ENCODE measurements at regions not wholly inside any gene's neighbourhood (a gene's known extent, or its start where the extent isn't known, plus 50 kb on each side); places are given as distances from the start of the nearest gene placed in this dataset.

DNA sequence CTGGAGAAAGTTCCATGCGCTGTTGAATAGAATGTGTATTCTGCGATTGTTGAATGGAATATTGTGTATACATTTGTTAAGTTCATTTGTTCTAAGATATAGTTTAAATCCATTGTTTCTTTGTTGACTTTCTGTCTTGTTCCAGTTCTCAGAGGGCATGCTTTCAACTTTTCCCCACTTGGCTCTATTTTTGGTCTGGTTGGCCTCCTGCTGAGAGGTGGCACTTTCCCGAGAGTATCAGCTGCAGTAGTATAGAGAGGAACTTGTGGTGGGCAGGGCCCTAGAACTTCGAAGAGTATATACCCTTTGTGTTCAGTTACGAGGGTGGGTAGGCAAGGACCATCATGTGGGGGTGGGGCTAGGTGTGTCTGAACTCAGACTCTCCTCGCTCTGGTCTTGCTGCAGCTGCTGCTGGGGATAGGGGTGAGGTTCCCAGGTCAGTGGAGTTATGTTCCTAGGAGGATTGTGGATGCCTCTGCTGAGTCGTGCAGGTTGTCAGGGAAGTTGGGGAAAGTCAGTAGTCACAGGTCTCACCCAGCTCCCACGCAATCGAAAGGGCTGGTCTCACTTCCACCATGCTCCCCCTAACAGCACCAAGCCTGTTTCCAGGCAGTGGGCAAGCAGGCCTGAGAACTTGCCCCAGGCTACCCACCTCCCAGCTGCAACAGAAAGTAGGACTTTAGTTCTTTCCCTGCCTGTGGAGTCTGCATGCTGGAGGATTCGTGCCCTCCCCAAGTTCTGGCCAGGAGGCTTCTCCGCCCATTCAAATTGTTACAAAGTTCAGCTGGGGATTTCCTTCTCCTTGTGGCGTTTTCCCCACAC lies 118.9 kb upstream of the SSTR4 start:
- TF ChIP-seq, protein P1, sequence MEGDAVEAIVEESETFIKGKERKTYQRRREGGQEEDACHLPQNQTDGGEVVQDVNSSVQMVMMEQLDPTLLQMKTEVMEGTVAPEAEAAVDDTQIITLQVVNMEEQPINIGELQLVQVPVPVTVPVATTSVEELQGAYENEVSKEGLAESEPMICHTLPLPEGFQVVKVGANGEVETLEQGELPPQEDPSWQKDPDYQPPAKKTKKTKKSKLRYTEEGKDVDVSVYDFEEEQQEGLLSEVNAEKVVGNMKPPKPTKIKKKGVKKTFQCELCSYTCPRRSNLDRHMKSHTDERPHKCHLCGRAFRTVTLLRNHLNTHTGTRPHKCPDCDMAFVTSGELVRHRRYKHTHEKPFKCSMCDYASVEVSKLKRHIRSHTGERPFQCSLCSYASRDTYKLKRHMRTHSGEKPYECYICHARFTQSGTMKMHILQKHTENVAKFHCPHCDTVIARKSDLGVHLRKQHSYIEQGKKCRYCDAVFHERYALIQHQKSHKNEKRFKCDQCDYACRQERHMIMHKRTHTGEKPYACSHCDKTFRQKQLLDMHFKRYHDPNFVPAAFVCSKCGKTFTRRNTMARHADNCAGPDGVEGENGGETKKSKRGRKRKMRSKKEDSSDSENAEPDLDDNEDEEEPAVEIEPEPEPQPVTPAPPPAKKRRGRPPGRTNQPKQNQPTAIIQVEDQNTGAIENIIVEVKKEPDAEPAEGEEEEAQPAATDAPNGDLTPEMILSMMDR (IDR thresholded peaks at IDR 0.05; ENCODE audit: insufficient read depth, low read length, poor library complexity, severe bottlenecking) = no peak
- no peak for TF ChIP-seq EZH2phosphoT487 (conservative IDR thresholded peaks at IDR 0.05; ENCODE audit: low read length)

All from SU-DHL-6 (cell line).